GM21619 (cell line): ENCODE measurements at regions not wholly inside any gene's neighbourhood (a gene's known extent, or its start where the extent isn't known, plus 50 kb on each side); places are given as distances from the start of the nearest gene placed in this dataset.

ENCODE experiments used
- ATAC-seq: cut with Tn5 transposase; IDR thresholded peaks from one replicate; pipeline ENCODE4 v1.9.1; 2021; ENCODE audit not compliant: unreplicated experiment

DNA sequence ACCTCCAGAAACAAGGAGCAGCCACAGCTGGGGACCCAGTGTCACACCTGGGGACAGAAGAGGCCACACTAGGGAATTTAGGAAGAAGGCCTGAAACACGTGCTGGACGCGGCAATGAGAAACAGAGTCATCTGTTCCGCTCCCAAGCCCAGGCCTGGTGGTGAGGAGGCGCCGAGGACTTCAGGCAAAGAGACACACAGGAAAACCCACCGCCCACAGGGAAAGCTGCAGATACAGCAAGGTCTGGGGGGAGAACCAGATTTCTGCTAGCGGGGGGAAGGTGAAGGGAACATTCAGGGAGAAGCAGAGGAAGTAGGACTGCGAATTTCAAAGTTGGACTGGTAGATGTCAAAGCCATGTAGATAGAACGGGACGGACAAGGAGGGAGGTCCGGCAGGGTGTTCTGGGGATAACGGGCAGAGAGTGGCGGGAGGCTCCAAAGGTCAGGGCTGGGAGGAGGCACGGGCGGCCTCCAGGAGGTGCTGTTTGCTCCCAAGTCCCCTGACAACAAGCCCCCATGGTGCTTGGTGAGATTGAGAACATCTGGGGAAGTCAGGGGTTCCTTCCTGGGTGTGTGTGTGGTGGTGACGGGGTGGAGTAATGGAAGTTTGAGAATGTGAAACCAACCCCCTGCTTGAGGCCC, 351.7 kb upstream of the MYT1L start:
- no peak for ATAC-seq

DNA sequence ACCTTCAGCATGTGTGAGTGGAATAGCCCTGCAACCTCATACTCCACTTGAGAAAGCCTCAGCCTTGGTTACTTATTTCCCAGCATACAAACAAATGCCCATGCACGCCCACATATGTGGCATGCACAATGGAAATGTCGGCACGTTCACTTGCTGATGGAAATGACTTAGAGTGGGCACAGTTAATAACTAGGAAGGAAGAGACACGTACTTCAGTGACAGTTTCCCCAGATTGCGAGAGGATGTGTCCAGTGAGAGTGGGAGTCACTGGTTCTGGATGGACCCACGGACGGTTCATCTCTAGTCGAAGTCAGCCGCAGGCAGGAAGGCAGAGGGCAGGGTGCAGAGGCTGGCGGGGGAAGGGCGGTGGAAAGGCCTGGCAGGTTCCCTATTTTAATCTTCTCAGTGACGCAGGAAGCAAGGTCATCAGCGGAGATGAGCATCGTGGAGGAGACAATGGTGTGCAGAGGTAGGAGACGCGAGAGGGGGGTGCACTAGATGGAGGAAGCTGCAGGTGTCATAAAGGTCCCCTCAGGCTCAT, 350.7 kb upstream of the MYT1L start:
- ATAC-seq, result no peak

DNA sequence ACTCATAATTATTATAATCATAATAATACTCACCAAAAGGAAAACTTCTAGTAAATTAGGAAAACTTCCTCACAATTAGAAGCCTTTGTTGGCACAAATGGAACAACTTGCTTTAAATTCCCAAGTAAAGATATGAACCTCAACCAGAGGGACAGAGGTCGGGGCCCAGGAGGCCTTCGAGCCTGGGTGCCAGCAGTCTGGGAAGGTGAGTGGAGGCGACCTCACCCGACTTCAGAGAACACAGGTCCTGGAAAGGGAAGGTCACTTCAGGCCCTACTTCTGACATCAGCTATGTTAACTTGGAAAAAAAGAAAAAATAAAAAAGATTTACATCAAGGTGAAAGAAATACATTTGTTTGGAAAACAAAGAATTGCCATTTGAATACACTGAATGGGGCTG, 350.0 kb upstream of the MYT1L start:
- ATAC-seq, result no peak

GRCh38 chr2:2674831-2675230, 343.8 kb upstream of the MYT1L start:
- ATAC-seq, result no peak

DNA sequence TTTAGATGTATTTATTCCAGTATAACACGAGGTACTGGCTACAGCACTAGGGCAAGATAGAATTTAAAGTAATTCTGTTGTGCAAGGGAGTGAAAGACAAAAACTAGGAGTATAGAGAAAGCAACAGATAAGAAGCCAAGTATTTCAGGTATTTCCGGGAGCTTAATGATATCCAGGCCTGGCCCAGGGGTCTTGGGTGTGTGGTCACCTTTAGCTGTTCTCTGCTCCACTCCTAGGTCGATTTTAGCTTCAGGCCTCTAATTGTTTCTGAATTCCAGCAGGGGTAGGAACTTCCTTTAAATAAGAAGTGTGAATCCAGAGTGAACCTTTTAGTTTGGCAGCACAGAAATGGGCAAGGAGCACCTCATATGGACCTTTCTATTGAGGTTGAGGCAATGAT, 342.3 kb upstream of the MYT1L start:
- no peak for ATAC-seq

DNA sequence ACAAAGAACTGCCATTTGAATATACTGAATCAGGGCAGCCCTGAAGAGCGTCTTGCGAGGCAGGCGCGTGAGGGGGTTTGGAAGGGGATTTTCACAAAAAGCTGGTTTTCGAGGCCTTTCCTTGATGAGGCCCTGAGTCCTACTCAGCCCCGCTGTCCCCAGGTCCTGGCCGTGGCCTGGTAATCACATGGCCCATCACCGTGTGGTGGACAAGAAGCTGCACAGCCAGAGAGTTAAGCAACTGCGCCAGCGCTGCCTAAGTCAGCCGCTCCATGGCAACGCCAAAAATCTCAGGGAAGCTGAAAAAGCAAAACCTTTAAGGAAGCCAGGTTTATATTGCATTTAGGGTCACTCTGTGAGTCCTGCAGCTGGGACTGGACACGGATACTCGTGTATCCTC, 341.2 kb upstream of the MYT1L start:
- ATAC-seq, result no peak

- no peak for ATAC-seq
These were observed 340.8 kb upstream of the MYT1L start for GRCh38 chr2:2671826-2672225.

DNA sequence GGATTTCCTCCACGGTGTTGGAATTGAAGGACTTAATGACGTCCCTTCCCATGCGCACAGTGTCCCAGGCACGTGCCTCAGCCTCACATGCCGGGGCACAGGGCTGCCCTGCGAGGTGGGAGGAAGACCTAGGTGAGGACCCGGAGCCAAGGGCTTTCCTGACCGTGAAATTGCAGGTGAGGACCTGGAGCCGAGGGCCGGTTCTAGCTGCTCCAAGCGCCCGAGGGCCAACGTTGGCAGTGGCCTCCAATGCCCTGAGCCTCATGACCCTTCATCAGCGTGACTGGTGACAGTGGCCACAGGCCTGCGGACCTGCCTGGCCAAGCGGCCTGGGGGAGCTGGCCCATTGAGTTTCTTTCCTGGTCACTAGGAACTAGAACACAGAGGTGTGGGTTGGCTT, 338.2 kb upstream of the MYT1L start:
- no peak for ATAC-seq

DNA sequence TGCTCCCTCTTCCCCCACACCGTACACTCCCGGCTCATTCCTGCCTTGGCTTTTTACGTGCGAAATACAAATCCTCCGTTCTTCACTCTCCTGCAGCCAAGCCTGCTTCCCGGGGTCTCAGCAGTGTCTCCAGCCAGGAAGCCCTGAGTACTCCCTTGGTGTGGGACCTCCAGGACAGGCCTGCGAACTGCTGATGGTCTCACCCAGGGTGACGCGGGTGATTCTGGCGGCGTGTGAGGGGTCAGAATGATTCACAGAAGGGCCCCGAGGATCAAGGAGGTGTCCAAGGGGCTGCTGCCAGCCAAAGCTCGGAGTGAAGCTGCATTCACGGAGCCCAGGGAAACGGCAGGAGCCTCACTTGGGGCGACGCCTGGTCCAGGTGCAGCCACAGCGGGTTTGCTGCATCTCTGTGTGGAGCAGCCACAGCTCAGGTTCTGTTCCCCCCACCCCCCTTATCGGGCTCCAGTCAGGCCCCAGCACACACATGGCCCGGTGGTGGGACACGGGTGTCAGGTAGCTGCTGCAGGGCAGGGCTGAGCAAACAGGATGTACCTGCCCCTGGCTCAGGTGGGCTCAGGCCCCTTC, 337.7 kb upstream of the MYT1L start:
- no peak for ATAC-seq

DNA sequence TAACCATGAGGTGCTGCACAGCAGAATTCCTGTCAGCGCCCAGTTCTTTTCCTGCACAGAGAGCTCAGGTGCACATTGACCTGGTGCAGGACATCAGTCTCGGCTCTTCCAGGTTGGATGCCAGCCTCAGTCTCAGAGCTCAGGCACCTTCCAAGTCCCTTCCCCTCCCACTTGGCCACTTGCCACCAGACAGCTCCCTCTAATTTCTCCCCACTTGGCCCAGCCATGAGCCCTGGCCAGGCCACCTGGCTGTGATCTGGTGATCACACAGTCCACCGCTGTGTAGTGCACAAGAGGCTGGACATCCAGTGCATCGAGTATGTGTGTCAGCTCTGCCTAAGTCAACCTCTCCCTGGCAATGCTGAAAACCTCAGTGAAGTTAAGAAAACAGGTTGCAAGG, 336.6 kb upstream of the MYT1L start:
- no peak for ATAC-seq

DNA sequence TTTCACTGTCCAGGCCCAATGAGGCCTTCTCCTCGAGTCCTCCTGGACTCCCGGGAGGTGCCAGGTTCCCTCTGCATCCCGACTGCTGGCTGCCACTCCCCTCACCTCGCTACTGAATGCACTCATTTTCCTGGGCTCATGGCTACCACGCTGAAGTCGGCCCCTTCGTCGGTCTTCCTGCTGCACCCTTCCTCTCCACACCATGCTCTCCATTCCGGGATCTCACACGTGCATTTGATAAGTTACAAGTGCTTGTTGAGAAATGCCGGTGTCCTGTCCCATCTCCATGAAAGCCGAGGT, 334.7 kb upstream of the MYT1L start:
- no peak for ATAC-seq

GRCh38 chr2:2664989-2665833, 334.1 kb upstream of the MYT1L start:
- ATAC-seq, result no peak

GRCh38 chr2:2663401-2664036, 332.4 kb upstream of the MYT1L start:
- ATAC-seq, result no peak

DNA sequence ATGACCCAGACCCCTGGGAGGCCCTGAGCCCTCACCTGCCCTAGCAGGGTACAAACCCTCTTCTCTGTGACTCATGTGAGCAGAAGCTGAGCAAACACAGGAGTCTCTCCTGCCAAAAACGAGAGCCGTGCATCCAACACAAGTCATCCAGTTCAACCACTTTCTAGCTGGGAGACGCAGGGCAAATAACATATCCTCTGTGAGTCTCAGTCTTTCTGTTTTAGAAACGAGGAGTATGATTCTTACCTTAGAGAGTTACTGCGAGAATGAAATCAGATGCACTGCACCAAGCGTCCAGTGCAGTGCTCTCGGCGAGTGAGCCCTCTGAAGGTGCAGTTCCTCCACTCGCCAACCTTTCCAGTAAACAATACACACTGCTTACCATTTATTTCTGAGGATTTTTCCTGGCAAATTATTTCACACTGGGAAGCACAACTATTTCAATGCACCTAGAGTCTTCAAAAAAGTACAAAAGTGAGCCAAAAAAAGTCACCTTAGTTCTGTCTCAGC, 331.8 kb upstream of the MYT1L start:
- no peak for ATAC-seq

- no peak for ATAC-seq
These were observed 331.2 kb upstream of the MYT1L start for GRCh38 chr2:2662037-2662846.

DNA sequence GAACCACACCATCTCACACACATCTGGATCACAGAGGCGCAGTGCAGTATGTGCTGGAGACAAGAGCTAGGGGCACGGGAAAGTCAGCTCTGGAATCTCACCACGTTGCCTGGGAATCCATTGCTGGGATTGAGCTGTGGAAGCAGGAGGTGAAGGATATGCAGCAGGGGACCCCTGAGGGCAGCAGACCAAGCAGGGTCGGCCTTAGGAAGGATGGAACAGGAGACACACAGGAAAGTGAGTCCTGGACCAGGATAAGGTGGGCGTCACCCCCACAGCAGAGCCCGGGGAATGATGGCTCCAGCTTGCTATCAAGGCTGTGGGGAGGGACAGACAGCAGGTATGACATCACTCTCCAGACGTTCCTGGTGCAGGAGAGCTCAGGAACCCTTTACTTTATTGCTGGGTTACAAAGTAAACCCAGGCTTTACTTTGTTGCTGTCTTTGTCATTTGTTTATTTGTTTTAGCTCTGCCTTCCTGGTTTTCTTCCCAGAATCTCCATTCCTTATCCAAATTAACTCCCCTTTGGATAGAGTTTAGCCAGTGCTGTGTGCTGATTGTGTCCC, 329.8 kb upstream of the MYT1L start:
- no peak for ATAC-seq

DNA sequence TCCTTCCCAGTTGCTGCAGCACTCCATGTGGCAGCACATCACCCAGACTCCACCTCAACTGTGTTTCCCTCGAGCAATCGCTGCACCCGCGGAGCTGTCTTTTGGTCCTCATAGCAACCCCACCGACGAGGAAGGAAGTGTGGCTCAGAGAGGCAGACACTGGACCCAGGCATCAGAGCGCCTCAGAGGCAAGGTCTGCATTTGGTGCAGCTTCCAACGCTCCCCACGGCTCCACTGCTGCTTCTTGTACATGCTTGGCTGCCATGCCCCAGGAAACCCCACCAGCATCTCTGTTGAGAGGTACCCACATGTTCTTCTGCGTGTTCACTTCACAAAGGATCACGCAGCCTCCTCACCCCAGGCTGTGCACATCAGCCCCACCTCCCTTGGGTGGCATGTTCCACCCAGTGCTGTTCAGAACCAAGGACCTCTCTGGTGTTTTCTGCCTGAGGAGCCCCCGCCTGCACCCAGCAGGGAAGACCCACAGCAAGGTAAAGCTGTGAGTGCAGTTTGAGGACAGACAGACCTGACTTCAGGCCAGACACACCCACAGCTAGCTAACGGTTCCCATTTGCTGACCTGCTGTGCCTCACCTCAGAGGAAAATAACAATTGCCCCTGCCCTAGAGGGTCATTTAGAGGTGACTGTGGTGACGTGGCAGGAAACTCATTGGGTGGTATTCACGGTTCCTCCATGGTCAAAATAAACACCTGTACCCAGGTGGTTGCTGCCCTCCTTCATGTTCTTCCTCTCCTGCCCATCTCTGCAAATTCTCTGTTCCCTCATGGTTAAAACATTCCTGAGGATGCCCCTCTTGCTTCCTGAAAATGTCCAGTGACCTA, 326.3 kb upstream of the MYT1L start:
- no peak for ATAC-seq

DNA sequence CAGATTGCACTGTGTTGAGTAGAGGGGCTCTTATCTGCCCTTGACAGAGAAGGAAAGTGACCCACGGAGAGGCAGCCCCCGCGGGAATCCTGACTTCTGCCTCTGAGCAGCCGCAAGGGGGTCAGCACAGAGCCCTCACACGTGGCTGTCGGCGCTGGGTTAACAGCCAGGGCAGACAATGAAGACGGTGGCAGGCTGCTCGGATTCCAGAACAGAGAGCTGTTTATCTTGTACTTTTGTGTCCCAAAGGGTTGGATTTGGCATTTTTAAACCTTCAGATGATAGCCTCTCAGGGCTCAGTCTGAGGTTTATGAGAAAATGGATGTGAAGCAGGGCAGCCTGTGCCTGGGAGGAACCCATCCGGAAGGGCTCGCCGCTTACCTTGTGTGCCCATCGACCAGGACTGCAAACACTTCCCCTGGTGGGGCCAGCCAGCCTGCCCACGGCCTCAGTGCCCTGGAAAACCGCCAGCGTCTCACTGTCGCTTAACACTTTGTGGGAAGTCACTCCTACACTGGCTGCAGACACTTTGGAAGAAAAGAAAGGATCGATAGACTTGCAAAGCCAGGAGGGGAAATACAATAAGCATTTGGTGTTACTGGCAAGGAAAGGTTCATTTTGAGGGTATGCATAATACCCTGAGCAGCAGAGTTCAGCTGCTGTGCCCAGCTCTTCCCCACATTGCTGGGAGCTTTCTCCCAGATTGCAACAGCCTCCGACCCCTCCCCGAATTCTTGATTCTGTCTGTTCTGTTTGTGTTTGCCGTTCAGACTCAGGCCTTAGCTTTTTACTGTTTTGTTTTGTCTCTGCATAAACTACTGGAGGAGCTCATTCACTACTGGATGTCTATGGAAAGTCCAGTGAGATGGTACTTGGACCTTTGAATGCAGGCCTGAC, 325.3 kb upstream of the MYT1L start:
- ATAC-seq, result no peak
